OCI-LY3 (cell line): ENCODE measurements at regions not wholly inside any gene's neighbourhood (a gene's known extent, or its start where the extent isn't known, plus 50 kb on each side); places are given as distances from the start of the nearest gene placed in this dataset.

ENCODE experiments used
- H2AFZ ChIP-seq: fragments of 200-600, 300-600 bp; shearing (Covaris generic); 2 replicates; pipeline ENCODE4 v1.6.0; 2014; ENCODE audit warnings: antibody characterized with exemption, low read depth, low read length
- H3K27ac ChIP-seq: fragments of 200-600, 300-600 bp; sonication (generic); 2 replicates; pipeline ENCODE4 v1.5.1; 2014; ENCODE audit warnings: mild to moderate bottlenecking, low read length, moderate library complexity, mixed read lengths
- H3K27me3 ChIP-seq: fragments of 200-600, 300-600 bp; sonication (generic); 2 replicates; pipeline ENCODE4 v1.6.1; 2014; ENCODE audit warnings: low read depth, low read length, mixed read lengths
- H3K36me3 ChIP-seq: fragments of 200-600, 300-600 bp; sonication (generic); replicated peaks from 2 replicates; pipeline ENCODE3; 2014; ENCODE audit warnings: low read depth, low read length, mixed read lengths
- H3K4me1 ChIP-seq: fragments of 300-600, 200-600 bp; sonication (generic); 2 replicates; pipeline ENCODE4 v1.6.1; 2014; ENCODE audit warnings: low read length, mixed read lengths
- H3K4me2 ChIP-seq: fragments of 200-600, 300-600 bp; sonication (generic); 2 replicates; pipeline ENCODE4 v1.6.1; 2014; ENCODE audit warnings: low read length, mixed read lengths
- H3K4me3 ChIP-seq: fragments of 300-600, 200-600 bp; sonication (generic); 2 replicates; pipeline ENCODE4 v1.5.1; 2014; ENCODE audit warnings: antibody characterized with exemption, mild to moderate bottlenecking, low read length, moderate library complexity
- H3K79me2 ChIP-seq: fragments of 300-600, 200-600 bp; shearing (Covaris generic); 2 replicates; pipeline ENCODE4 v1.6.1; 2014; ENCODE audit warnings: mild to moderate bottlenecking, low read length, mixed read lengths
- H3K9ac ChIP-seq: fragments of 300-600, 200-600 bp; shearing (Covaris generic); 2 replicates; pipeline ENCODE4 v1.6.0; 2014; ENCODE audit warnings: mild to moderate bottlenecking, low read length, moderate library complexity
- H3K9me3 ChIP-seq: fragments of 200-600, 300-600 bp; shearing (Covaris generic); 2 replicates; pipeline ENCODE4 v1.6.1; 2014; ENCODE audit warnings: low read length, mixed read lengths; ENCODE audit not compliant: insufficient read depth
- H4K20me1 ChIP-seq: fragments of 200-600, 300-600 bp; sonication (generic); 2 replicates; pipeline ENCODE4 v1.6.1; 2016; ENCODE audit warnings: low read length, mixed read lengths; ENCODE audit not compliant: insufficient read depth
- CTCF ChIP-seq: fragments of 200-600, 300-600 bp; sonication (generic); IDR thresholded peaks from 2 replicates; pipeline ENCODE4 v1.5.1; 2014; ENCODE audit warnings: antibody characterized with exemption, low read length, low read depth
- EZH2phosphoT487 ChIP-seq: fragments of 200-600 bp; shearing (Covaris generic); IDR thresholded peaks from 2 replicates; pipeline ENCODE4 v1.6.1; 2018; ENCODE audit warnings: antibody characterized with exemption, mixed run types, low read depth

- no peak overlapping the region for H3K4me2 ChIP-seq
- no peak for TF ChIP-seq EZH2phosphoT487
- no peak for TF ChIP-seq CTCF
- no peaks in the 10 kb centered on the region for H3K36me3 ChIP-seq
- no peak overlapping the region for H3K4me3 ChIP-seq
- no peak overlapping the region for H3K27ac ChIP-seq
- no peaks in the 10 kb centered on the region for H3K9me3 ChIP-seq
- no peaks in the 10 kb centered on the region for H3K79me2 ChIP-seq
- no peak overlapping the region for H3K9ac ChIP-seq
- H3K27me3 ChIP-seq, result no peaks in the 10 kb centered on the region; the same call in 1 of the 2 replicates
- no peak overlapping the region for H2AFZ ChIP-seq
- H4K20me1 ChIP-seq, result no peaks in the 10 kb centered on the region
- H3K4me1 ChIP-seq, result peaks cover 24% of the 10 kb centered on the region
Observed at GRCh38 chr1:234675006-234675405, 65.0 kb upstream of the IRF2BP2 start.

- Histone ChIP-seq H3K4me2 (no peak overlapping the region), H4K20me1 (no peaks in the 10 kb centered on the region), H3K4me3 (no peak overlapping the region), H3K9ac (no peak overlapping the region), H3K9me3 (no peaks in the 10 kb centered on the region), H3K36me3 (no peaks in the 10 kb centered on the region), H3K4me1 (peaks cover 24% of the 10 kb centered on the region), H3K27ac (no peak overlapping the region), H3K79me2 (no peaks in the 10 kb centered on the region), H3K27me3 (no peaks in the 10 kb centered on the region; the same call in 1 of the 2 replicates), H2AFZ (no peak overlapping the region)
- no peak for TF ChIP-seq CTCF
- no peak for TF ChIP-seq EZH2phosphoT487
Observed at GRCh38 chr1:234674218-234674815, 64.3 kb upstream of the IRF2BP2 start.

- no peak for TF ChIP-seq CTCF
- no peak for TF ChIP-seq EZH2phosphoT487
- no peak overlapping the region for H3K27ac ChIP-seq
- H4K20me1 ChIP-seq, result no peaks in the 10 kb centered on the region
Observed at GRCh38 chr1:234672349-234673135, 62.6 kb upstream of the IRF2BP2 start.

GRCh38 chr1:234670967-234671626, 61.1 kb upstream of the IRF2BP2 start:
- H3K9me3 ChIP-seq, result no peaks in the 10 kb centered on the region
- no peak overlapping the region for H3K9ac ChIP-seq
- no peaks in the 10 kb centered on the region for H3K79me2 ChIP-seq
- no peaks in the 10 kb centered on the region for H4K20me1 ChIP-seq
- H3K27ac ChIP-seq, result no peak overlapping the region
- H3K27me3 ChIP-seq, result no peaks in the 10 kb centered on the region
- peaks cover 19% of the 10 kb centered on the region for H3K4me1 ChIP-seq
- H3K36me3 ChIP-seq, result no peaks in the 10 kb centered on the region
- H3K4me3 ChIP-seq, result peak overlapping the region; percentile 3; the same call in 1 of the 2 replicates
- no peak for TF ChIP-seq CTCF
- TF ChIP-seq EZH2phosphoT487, result no peak
- H3K4me2 ChIP-seq, result peak overlapping the region; percentile 50
- no peak overlapping the region for H2AFZ ChIP-seq

More at GRCh38 chr1:234672349-234673135, 62.6 kb upstream of the IRF2BP2 start:
- H3K4me2 ChIP-seq, result no peak overlapping the region
- peaks cover 24% of the 10 kb centered on the region for H3K4me1 ChIP-seq
- H3K4me3 ChIP-seq, result no peak overlapping the region
- no peaks in the 10 kb centered on the region for H3K9me3 ChIP-seq
- no peaks in the 10 kb centered on the region for H3K36me3 ChIP-seq
- H3K27me3 ChIP-seq, result no peaks in the 10 kb centered on the region
- no peak overlapping the region for H2AFZ ChIP-seq
- no peak overlapping the region for H3K9ac ChIP-seq
- no peaks in the 10 kb centered on the region for H3K79me2 ChIP-seq
